Endodermal cell (in vitro differentiated cells): ENCODE measurements at regions not wholly inside any gene's neighbourhood (a gene's known extent, or its start where the extent isn't known, plus 50 kb on each side); places are given as distances from the start of the nearest gene placed in this dataset.
A peak's percentile ranks its signal among the peaks of the same experiment; 100 is the strongest.

Experiments used
- DNase-seq: peaks from one replicate; pipeline ENCODE4 v3.0.0-alpha.2; 2017
- H3K27ac ChIP-seq: 2 replicates; pipeline ENCODE4 v1.5.1; 2013; ENCODE audit warnings: mild to moderate bottlenecking, low read depth, low read length, moderate library complexity
- H3K27me3 ChIP-seq: 2 replicates; pipeline ENCODE4 v1.6.1; 2013; ENCODE audit warnings: mild to moderate bottlenecking, low read length, moderate library complexity; ENCODE audit not compliant: insufficient read depth, control insufficient read depth, poor library complexity, severe bottlenecking
- H3K36me3 ChIP-seq: 2 replicates; pipeline ENCODE4 v1.7.0; 2013; ENCODE audit warnings: mild to moderate bottlenecking, low read length, moderate library complexity; ENCODE audit not compliant: control insufficient read depth, insufficient read depth
- H3K4me1 ChIP-seq: one replicate; pipeline ENCODE4 v1.7.0; 2013; ENCODE audit warnings: low read length; ENCODE audit not compliant: control insufficient read depth, insufficient read depth
- H3K4me3 ChIP-seq: 2 replicates; pipeline ENCODE4 v1.5.1; 2013; ENCODE audit warnings: mild to moderate bottlenecking, low read length, moderate library complexity
- H3K9ac ChIP-seq: 2 replicates; pipeline ENCODE4 v1.6.1; 2013; ENCODE audit warnings: mild to moderate bottlenecking, low read length, moderate library complexity; ENCODE audit not compliant: poor library complexity, severe bottlenecking; ENCODE audit errors: extremely low read depth
- H3K9me3 ChIP-seq: 2 replicates; pipeline ENCODE4 v1.6.1; 2013; ENCODE audit warnings: mild to moderate bottlenecking, low read length, moderate library complexity; ENCODE audit not compliant: control insufficient read depth
- H3K27ac Mint-ChIP-seq: 2 replicates; pipeline ENCODE4 v1.8.0; 2020; ENCODE audit warnings: mixed read lengths
- H3K27me3 Mint-ChIP-seq: 2 replicates; pipeline ENCODE4 v1.8.0; 2021; ENCODE audit warnings: mild to moderate bottlenecking, mixed read lengths; ENCODE audit not compliant: insufficient read depth
- H3K36me3 Mint-ChIP-seq: 2 replicates; pipeline ENCODE4 v1.8.0; 2020; ENCODE audit warnings: low read depth, mixed read lengths
- H3K4me1 Mint-ChIP-seq: 2 replicates; pipeline ENCODE4 v1.8.0; 2020; ENCODE audit warnings: mixed read lengths
- H3K4me3 Mint-ChIP-seq: 2 replicates; pipeline ENCODE4 v1.8.0; 2020; ENCODE audit warnings: mild to moderate bottlenecking, moderate library complexity, mixed read lengths
- H3K9me3 Mint-ChIP-seq: 2 replicates; pipeline ENCODE4 v1.8.0; 2020; ENCODE audit warnings: mild to moderate bottlenecking, mixed read lengths
- WGBS, 2 experiments: methylation state at CpG; one replicate each; pipeline versions ENCODE4 v1.1.5 to v1.1.7; 2013; ENCODE audit warnings: missing lambda C conversion rate in 2 of 2, mixed read lengths in 1 of 2; ENCODE audit not compliant: insufficient coverage in 1 of 2, insufficient read length in 1 of 2; 5-methylcytosine and 5-hydroxymethylcytosine counted together
- TF ChIP-seq, protein P1 (sequence below): fragments of 200-600 bp; sonication (generic); conservative IDR thresholded peaks from 2 replicates; pipeline ENCODE4 v1.5.0; 2021; ENCODE audit warnings: antibody characterized with exemption, mild to moderate bottlenecking

DNA sequence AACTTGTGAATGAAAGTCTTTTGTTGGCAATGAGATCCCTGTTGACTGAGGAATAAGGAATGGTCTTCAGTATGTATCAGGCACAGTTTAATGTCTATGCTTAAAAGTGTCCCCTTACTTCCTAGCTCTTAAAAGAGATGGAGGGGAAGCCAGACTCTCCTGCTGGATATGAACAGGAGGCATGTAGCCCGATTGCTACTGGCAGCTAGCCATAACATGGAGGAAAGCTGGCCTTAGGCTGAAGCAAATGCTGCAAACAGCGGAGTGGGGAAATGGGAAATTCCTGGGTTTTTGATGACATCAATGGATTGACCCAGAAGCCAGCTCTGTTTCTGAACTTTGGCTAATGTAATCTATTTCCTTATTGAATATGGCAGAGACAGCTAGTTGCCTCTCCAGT lies 266.1 kb downstream of the SLC4A3 start:
- no peak overlapping the region for H3K4me3 ChIP-seq
- H3K27me3 Mint-ChIP-seq = no peaks in the 10 kb centered on the region
- no peak overlapping the region for H3K9ac ChIP-seq

DNA sequence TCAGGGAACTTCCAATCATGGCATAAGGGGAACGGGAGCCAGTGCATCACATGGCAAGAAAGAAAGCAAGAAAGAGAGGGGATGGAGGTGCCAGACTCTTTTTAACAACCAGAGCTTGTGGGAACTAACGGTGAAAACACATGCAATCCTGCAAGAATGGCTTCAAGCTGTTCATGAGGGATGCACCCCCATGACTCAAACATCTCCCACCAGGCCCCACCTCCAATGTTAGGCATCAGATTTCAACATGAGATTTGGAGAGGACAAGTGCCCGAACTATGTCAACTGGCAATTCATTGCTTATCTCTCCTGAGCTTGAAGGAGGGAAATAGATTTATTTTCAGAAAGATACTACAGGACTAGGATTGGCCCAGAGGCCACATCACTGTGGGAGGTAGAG lies 270.0 kb downstream of the SLC4A3 start:
- Mint-ChIP-seq H3K4me3 (no peak overlapping the region), H3K9me3 (no peaks in the 10 kb centered on the region), H3K27me3 (peaks cover 4% of the 10 kb centered on the region), H3K27ac (no peak overlapping the region), H3K36me3 (no peaks in the 10 kb centered on the region), H3K4me1 (peaks cover 20% of the 10 kb centered on the region)
- H3K36me3 ChIP-seq = no peaks in the 10 kb centered on the region
- H3K27ac ChIP-seq = no peak overlapping the region
- no peaks in the 10 kb centered on the region for H3K27me3 ChIP-seq
- H3K4me1 ChIP-seq = peaks cover 3% of the 10 kb centered on the region
- H3K9me3 ChIP-seq = peaks cover 11% of the 10 kb centered on the region
- TF ChIP-seq, protein P1, sequence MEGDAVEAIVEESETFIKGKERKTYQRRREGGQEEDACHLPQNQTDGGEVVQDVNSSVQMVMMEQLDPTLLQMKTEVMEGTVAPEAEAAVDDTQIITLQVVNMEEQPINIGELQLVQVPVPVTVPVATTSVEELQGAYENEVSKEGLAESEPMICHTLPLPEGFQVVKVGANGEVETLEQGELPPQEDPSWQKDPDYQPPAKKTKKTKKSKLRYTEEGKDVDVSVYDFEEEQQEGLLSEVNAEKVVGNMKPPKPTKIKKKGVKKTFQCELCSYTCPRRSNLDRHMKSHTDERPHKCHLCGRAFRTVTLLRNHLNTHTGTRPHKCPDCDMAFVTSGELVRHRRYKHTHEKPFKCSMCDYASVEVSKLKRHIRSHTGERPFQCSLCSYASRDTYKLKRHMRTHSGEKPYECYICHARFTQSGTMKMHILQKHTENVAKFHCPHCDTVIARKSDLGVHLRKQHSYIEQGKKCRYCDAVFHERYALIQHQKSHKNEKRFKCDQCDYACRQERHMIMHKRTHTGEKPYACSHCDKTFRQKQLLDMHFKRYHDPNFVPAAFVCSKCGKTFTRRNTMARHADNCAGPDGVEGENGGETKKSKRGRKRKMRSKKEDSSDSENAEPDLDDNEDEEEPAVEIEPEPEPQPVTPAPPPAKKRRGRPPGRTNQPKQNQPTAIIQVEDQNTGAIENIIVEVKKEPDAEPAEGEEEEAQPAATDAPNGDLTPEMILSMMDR = no peak
- peak; percentile 84 for DNase-seq
- H3K9ac ChIP-seq = no peak overlapping the region
- no peak overlapping the region for H3K4me3 ChIP-seq
- WGBS, 2 experiments = 36 to 73% methylated on average over 1 to 3 of the region's 3 CpGs

More for the DNA sequence above, 266.1 kb downstream of the SLC4A3 start:
- Mint-ChIP-seq H3K36me3 (no peaks in the 10 kb centered on the region), H3K4me3 (no peak overlapping the region), H3K27ac (no peak overlapping the region), H3K9me3 (peaks cover 4% of the 10 kb centered on the region), H3K4me1 (peaks cover 10% of the 10 kb centered on the region)
- TF ChIP-seq, protein P1 = no peak
- 92% methylated on average over 2 of the region's 2 CpGs for WGBS, 2 experiments
- Histone ChIP-seq H3K36me3 (no peaks in the 10 kb centered on the region), H3K27ac (no peak overlapping the region), H3K9me3 (no peaks in the 10 kb centered on the region), H3K27me3 (no peaks in the 10 kb centered on the region), H3K4me1 (peaks cover 3% of the 10 kb centered on the region)
- no peak for DNase-seq

DNA sequence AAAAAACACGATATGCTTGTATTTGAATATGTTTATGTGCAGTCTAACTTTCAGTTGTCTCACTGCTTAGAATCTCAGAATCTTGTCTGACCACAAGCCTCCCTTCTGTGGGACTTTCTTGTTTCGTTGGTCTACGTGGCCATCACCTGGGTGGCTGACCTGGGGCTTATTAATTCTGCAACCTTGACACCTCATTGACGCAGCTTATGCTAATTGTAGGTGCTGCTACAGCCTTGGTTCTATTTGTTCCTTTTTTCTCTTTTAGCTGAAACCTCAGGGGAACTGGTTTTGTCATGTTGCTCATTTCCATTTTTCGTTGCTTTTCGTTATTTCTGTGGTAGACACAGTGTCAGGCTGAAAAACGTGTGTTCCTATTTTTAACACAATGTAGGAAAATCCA lies 273.7 kb downstream of the SLC4A3 start:
- peak; percentile 64 for DNase-seq
- H3K27me3 Mint-ChIP-seq = peaks cover 12% of the 10 kb centered on the region
- H3K4me1 ChIP-seq = peaks cover 8% of the 10 kb centered on the region
- peaks cover 7% of the 10 kb centered on the region for H3K27me3 ChIP-seq
- peaks cover 11% of the 10 kb centered on the region for H3K9me3 ChIP-seq
- TF ChIP-seq, protein P1 = no peak
- no peak overlapping the region for H3K4me3 ChIP-seq
- no peak overlapping the region for H3K27ac ChIP-seq
- no peaks in the 10 kb centered on the region for H3K36me3 Mint-ChIP-seq
- WGBS, 2 experiments = 84 to 94% methylated on average over 5 to 7 of the region's 7 CpGs
- H3K9me3 Mint-ChIP-seq = no peaks in the 10 kb centered on the region
- H3K4me3 Mint-ChIP-seq = no peak overlapping the region
- peaks cover 33% of the 10 kb centered on the region for H3K4me1 Mint-ChIP-seq
- H3K36me3 ChIP-seq = no peaks in the 10 kb centered on the region
- no peak overlapping the region for H3K27ac Mint-ChIP-seq
- no peak overlapping the region for H3K9ac ChIP-seq
